ENCODE measurements at regions not wholly inside any gene's neighbourhood (a gene's known extent, or its start where the extent isn't known, plus 50 kb on each side); places are given as distances from the start of the nearest gene placed in this dataset.
A peak's percentile ranks its signal among the peaks of the same experiment; 100 is the strongest.

DNA sequence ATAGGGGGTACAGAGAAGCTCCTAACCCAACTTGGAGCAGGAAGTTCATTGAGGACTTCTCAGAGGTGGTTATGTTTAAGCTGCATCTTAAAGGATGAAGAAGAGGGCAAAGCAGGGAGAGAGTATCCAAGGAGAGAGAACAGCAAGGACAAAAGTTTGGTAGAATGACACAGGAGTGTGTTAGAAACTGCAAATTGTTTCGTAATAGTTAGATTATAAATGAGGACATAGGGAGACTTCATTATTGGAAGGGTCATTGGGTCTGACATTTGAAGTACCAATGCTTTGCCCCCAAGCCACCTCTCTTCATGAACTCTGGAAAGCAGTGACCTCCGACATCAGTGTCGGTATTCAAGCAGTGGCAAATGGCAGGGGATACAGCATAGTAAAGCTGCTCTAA is 209.6 kb upstream of the JUN start:
- TF ChIP-seq, protein P1, sequence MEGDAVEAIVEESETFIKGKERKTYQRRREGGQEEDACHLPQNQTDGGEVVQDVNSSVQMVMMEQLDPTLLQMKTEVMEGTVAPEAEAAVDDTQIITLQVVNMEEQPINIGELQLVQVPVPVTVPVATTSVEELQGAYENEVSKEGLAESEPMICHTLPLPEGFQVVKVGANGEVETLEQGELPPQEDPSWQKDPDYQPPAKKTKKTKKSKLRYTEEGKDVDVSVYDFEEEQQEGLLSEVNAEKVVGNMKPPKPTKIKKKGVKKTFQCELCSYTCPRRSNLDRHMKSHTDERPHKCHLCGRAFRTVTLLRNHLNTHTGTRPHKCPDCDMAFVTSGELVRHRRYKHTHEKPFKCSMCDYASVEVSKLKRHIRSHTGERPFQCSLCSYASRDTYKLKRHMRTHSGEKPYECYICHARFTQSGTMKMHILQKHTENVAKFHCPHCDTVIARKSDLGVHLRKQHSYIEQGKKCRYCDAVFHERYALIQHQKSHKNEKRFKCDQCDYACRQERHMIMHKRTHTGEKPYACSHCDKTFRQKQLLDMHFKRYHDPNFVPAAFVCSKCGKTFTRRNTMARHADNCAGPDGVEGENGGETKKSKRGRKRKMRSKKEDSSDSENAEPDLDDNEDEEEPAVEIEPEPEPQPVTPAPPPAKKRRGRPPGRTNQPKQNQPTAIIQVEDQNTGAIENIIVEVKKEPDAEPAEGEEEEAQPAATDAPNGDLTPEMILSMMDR (IDR thresholded peaks at IDR 0.05; ENCODE audit: insufficient read depth, low read length): no peak
- no peak overlapping the region for H3K4me3 ChIP-seq (ENCODE audit: low read depth, low read length)
- DNase-seq (ENCODE audit: low read depth): no peak

DNA sequence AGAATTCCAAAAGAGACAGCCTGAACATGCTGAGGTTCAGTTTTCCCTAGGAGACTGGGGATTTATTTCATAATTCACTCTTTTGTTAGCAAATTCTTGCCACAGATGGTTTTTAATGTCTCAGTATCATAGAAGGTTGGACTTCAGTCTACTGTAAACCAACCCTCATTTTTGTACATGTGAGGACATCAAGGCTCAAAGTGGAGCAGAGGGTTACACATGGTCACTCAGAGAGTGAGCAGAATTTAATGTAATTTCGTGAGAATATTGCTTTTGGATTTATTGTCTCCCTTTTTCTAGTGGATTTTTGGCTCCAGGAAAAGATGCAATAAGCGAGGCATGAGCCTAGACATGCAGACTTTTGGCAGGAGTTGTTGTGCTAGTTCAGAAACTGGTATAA is 210.8 kb upstream of the JUN start:
- TF ChIP-seq, protein P1 (IDR thresholded peaks at IDR 0.05; ENCODE audit: insufficient read depth, low read length): no peak
- peak; percentile 5 for DNase-seq (ENCODE audit: low read depth)
- H3K4me3 ChIP-seq (ENCODE audit: low read depth, low read length): no peak overlapping the region

DNA sequence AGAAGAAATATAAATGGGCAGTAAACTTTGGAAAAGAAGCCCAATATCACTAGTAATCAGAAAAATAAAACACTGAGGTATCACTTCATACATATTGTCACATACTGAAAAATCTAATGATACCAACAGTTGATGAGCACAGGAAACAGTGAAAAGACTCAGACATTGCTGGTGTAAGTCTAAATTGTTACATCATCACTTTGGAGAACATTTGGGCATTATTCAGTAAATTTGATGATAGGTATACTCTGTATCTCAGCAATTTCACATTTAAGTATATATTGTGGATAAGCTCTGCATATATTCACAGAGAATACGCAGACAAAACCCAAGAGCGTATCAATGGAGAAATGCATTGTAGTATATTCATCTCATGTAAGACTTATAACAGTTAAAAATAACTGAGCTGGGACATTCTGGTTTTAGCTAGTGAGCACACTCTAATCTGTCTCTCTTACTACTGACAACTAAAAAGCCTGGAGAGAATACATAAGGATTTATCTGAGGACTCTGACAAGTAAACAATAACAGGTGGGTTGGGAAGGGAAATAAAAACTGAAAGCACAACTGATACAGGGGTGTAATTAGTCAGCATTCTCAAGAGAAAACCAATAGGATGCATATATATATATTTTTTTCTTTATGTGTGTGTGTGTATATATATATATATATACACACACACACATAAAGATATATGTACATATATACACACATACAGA is 212.7 kb upstream of the JUN start:
- DNase-seq (ENCODE audit: low read depth): no peak
- no peak overlapping the region for H3K4me3 ChIP-seq (ENCODE audit: low read depth, low read length)
- TF ChIP-seq, protein P1 (IDR thresholded peaks at IDR 0.05; ENCODE audit: insufficient read depth, low read length): no peak

DNA sequence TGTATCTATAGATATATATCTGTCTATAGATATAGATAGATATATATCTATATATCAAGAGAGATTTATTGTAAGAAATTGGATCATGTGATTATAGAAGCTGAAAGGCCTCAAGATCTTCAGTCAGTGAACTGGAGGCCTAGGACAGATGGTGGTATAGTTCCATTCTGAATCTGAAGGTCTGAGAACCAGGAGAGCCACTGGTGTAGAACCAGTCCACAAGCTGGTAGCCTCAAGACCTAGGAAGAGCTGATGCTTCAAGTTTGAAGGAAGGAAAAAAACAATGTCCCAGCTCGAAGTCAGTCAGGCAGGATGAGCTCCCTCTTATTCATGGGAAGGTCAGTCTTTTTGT is 213.2 kb upstream of the JUN start:
- TF ChIP-seq, protein P1 (IDR thresholded peaks at IDR 0.05; ENCODE audit: insufficient read depth, low read length): no peak
- no peak for DNase-seq (ENCODE audit: low read depth)

DNA sequence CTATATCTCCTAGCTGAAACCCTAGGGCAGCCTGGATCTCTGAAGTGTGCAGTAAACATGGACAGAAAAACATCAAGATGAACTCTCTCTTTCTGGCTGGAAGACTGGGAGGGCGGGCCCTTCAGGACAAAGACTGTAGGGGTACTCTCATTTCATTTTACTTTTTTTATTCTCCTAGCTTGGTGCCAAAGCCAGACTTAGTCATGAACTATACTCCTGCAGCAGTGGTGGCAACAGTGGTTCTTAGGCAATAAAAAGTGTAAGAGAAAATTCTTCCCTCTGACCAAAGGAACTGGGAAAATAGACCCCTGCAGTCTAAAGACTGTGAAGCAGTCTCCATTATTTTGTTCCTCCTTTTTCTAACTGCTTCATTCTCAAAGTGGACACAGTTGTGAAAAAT is 213.8 kb upstream of the JUN start:
- DNase-seq (ENCODE audit: low read depth): peak; percentile 35
- TF ChIP-seq, protein P1 (IDR thresholded peaks at IDR 0.05; ENCODE audit: insufficient read depth, low read length): no peak
- H3K4me3 ChIP-seq (ENCODE audit: low read depth, low read length): no peak overlapping the region

More for the DNA sequence above, 213.2 kb upstream of the JUN start:
- no peak overlapping the region for H3K4me3 ChIP-seq (ENCODE audit: low read depth, low read length)

DNA sequence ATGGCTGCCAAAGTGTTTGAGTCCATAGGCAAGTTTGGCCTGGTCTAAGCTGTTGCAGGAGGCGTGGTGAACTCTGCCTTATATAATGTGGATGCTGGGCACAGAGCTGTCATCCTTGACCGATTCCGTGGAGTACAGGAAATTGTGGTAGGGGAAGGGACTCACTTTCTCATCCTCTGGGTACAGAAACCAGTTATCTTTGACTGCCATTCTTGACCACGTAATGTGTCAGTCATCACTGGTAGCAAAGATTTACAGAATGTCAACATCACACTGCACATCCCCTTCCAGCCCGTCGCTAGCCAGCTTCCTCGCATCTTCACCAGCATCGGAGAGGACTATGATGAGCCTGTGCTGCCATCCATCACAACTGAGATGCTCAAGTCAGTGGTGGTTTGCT is 215.8 kb upstream of the JUN start:
- TF ChIP-seq, protein P1 (IDR thresholded peaks at IDR 0.05; ENCODE audit: insufficient read depth, low read length): no peak
- H3K4me3 ChIP-seq (ENCODE audit: low read depth, low read length): no peak overlapping the region
- DNase-seq (ENCODE audit: low read depth): no peak

DNA sequence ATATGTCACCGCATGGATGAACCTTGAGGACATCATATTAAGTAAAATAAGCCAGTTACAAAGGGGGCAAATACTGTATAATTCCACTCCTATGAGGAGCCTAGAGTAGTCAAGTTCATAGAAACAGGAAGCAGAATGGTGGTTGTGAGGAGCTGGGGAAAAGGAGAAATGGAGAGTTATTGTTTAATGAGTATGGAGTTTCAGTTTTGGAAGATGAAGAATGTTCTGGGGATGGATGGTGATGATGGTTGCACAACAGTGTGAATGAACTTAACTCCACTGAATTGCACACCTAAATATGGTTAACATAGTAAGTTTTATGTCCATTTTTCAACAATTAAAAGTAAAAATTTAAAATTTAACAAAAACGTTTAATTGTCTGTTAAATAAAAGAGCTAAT is 220.9 kb upstream of the JUN start:
- no peak for DNase-seq (ENCODE audit: low read depth)
- H3K4me3 ChIP-seq (ENCODE audit: low read depth, low read length): no peak overlapping the region
- TF ChIP-seq, protein P1 (IDR thresholded peaks at IDR 0.05; ENCODE audit: insufficient read depth, low read length): no peak

All from fibroblast of the aortic adventitia (primary cell).